ENCODE measurements at regions not wholly inside any gene's neighbourhood (a gene's known extent, or its start where the extent isn't known, plus 50 kb on each side); places are given as distances from the start of the nearest gene placed in this dataset.
A peak's percentile ranks its signal among the peaks of the same experiment; 100 is the strongest.

DNA sequence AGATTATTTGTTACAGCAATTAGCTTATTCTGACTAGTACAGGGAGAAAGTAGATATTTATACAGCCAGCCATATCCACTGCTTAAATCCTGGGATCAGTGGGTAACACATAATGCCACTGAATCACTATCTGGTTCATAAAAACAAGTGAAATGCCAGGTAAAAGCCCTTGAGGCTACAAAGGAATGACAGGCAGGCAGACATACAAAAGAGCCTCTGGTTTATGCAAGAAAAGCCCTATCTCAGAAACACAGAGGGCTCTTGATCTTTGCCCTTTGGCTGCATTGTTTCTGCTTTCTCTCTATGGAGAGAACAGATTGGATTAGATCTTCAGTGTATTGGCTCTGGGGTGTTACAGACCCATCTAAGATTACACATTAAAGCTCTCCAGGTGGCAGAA lies 115.4 kb upstream of the GADL1 start:
- BruUV-seq (replicated peaks) = TSS peak; percentile 24
- H2AFZ ChIP-seq (ENCODE audit: low read depth, low read length) = no peak overlapping the region
- TF ChIP-seq POLR2AphosphoS5 (IDR thresholded peaks at IDR 0.05; ENCODE audit: insufficient read depth, low read depth, low read length) (no peak), FOS (IDR thresholded peaks at IDR 0.05; ENCODE audit: borderline replicate concordance, insufficient read depth, low read length) (no peak), POLR2A (IDR thresholded peaks at IDR 0.05; ENCODE audit: low read depth, low read length) (no peak), CTCF (IDR thresholded peaks at IDR 0.05; ENCODE audit: extremely low read depth in 1 of 2, insufficient read depth in 1 of 2, low read depth in 1 of 2, low read length in 2 of 2) (no peak), MYC (IDR thresholded peaks at IDR 0.05; ENCODE audit: low read depth, low read length) (no peak), GATA2 (IDR thresholded peaks at IDR 0.05; ENCODE audit: insufficient read depth, insufficient read length, low read depth, low read length) (no peak), JUN (IDR thresholded peaks at IDR 0.05; ENCODE audit: borderline replicate concordance, insufficient read depth, insufficient read length, low read depth) (no peak), EZH2 (IDR thresholded peaks at IDR 0.05; ENCODE audit: borderline replicate concordance, low read depth, low read length, severe bottlenecking) (no peak)
- TF ChIP-seq, protein P1, sequence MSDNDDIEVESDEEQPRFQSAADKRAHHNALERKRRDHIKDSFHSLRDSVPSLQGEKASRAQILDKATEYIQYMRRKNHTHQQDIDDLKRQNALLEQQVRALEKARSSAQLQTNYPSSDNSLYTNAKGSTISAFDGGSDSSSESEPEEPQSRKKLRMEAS (IDR thresholded peaks at IDR 0.05; ENCODE audit: insufficient read depth, insufficient read length) = no peak
- no peaks in the 10 kb centered on the region for H3K9me1 ChIP-seq (replicated peaks; ENCODE audit: control insufficient read depth, extremely low read depth, insufficient read depth, low read length)
- intact Hi-C loops (cut with micrococcal nuclease) = loop anchor here (1.0 to 2.0 kb wide), 2 partner anchors 67 to 83 kb away; no protein-coding TSS in a partner anchor
- H3K4me1 ChIP-seq (ENCODE audit: control insufficient read depth, extremely low read depth, insufficient read depth, low read length) = peaks cover 44% of the 10 kb centered on the region
- dilution Hi-C loops (cut with MboI; ENCODE audit: extremely low pct_ligation_motif_present, low sequenced_read_pairs) = no loop called here
- H4K20me1 ChIP-seq (replicated peaks; ENCODE audit: control insufficient read depth, extremely low read depth, insufficient read depth, low read length) = no peaks in the 10 kb centered on the region
- peak overlapping the region; percentile 31 for H3K9ac ChIP-seq (replicated peaks; ENCODE audit: extremely low read depth, insufficient read depth, low read length)
- ChIA-PET POLR2A (interaction anchor here (0.9 kb wide), 1 partner anchor 67 kb away, joined by 3 read pairs; no protein-coding TSS in a partner anchor), CTCF (interaction anchor here (1.1 to 1.7 kb wide), 2 partner anchors 40 to 123 kb away, joined by 4 to 5 read pairs; no protein-coding TSS in a partner anchor)
- no peak overlapping the region for H3K4me2 ChIP-seq (ENCODE audit: insufficient read depth, low read length)
- peak overlapping the region; percentile 70 for H3K27ac ChIP-seq (ENCODE audit: insufficient read depth, low read depth, low read length)
- no peaks in the 10 kb centered on the region for H3K79me2 ChIP-seq (ENCODE audit: control insufficient read depth, insufficient read depth, low read length)
- no peak overlapping the region for H3K4me3 ChIP-seq (replicated peaks in 1 of 3; ENCODE audit: insufficient read depth in 1 of 3, low read depth in 1 of 3, low read length in 3 of 3)
- no peaks in the 10 kb centered on the region for H3K36me3 ChIP-seq (ENCODE audit: control insufficient read depth in 2 of 2, extremely low read depth in 1 of 2, insufficient read depth in 2 of 2, low read length in 2 of 2)
- no peak for FAIRE-seq
- no peaks in the 10 kb centered on the region for H3K27me3 ChIP-seq (ENCODE audit: control insufficient read depth in 2 of 2, insufficient read depth in 2 of 2, low read length in 2 of 2)
- DNase-seq (ENCODE audit: low read depth, low spot score) = no peak
- H3K9me3 ChIP-seq (replicated peaks; ENCODE audit: control insufficient read depth, insufficient read depth, low read length) = no peaks in the 10 kb centered on the region

All from endothelial cell of umbilical vein (primary cell).